HK-2 (cell line): ENCODE measurements at regions not wholly inside any gene's neighbourhood (a gene's known extent, or its start where the extent isn't known, plus 50 kb on each side); places are given as distances from the start of the nearest gene placed in this dataset.
A peak's percentile ranks its signal among the peaks of the same experiment; 100 is the strongest.
"Not testable (repeated sequence)": the region's sequence is repeated elsewhere in the genome, so short reads cannot be mapped to it uniquely, and the experiment has no call there.

Source experiments
- DNase-seq: peaks from one replicate; pipeline ENCODE4 v3.0.0-alpha.2; 2018; ENCODE audit not compliant: unreplicated experiment

DNA sequence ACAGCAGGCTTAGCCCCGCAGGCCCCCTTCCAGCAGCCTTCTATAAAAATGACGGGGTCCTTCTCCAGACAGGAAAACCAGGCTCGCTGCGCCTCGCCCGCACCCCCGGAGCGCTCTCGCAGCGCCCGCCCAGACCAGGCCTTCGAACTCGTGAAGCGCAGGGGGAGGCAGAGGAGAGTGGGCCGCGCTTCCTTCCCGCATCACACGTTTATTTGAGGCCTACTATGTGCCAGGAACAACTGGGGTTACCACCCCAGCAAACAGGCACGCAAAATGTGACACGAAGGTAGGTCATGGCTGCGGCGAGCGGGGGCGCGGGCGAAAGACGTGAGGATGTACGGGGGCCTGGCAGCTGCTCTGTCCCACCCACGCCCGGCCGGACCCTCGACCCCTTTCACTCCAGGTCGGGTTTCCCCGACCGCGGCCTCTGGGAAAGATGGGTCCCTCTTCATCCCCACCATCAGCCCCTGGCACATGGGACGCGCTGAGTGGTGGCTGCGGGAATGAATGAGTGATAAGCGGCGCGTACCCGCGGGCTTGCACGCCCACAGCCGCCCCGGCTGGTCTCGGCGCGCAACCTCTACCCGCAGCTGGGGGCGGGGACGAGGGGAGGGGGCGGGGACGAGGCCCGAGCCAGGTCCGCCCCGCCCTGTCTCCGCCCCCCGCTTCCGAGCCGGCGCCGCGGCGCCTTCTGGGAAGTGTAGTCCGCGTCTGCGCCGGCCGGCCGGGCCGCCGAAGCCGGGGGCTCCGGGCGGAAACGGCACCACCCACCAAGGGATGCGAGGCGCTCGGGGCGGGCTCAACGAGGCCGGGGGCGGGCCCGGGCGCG, 59.1 kb downstream of the ZNF467 start:
- DNase-seq: peak; percentile 91

GRCh38 chr7:149713731-149714068, 59.7 kb downstream of the ZNF467 start:
- no peak for DNase-seq

GRCh38 chr7:149713061-149713730, 60.2 kb downstream of the ZNF467 start:
- no peak for DNase-seq

DNA sequence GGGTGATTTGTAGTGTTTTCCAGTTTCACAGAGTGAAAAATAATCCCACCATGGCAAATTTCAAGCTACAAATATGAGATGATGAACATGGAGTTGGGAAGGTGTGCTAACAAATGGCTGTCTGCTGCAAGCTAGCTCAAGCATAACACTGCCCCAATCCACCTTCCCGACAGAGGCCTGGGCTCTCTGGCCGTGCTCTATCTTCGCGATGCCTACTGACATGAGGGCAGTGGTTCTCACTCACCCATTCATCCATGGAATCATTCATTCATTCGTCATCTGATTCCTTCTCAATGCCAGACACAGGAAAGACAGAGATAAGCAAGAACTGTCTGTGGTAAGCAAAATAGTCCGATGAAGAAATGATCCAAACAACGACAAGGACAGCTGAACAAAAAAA, 65.4 kb downstream of the ZNF467 start:
- no peak for DNase-seq

DNA sequence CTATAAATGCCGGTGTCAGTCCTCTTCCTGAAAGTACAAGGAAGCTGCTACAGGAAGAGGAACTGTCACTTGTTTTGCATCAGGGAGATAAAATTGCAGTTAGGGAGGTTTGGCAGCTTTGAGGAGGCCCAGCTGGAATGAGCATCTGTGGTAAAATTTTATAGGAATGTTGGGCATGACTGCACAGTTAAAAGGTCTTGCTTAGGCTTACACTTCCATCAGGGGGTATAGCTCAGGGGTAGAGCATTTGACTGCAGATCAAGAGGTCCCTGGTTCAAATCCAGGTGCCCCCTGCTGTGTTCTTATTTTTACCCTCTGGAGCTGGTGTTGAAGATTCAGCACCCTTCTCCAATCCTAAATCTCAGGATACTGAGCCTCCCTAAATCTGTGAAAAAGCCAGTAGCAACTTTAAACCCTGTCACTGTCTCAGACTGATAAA, 65.9 kb downstream of the ZNF467 start:
- DNase-seq: peak; percentile 41

DNA sequence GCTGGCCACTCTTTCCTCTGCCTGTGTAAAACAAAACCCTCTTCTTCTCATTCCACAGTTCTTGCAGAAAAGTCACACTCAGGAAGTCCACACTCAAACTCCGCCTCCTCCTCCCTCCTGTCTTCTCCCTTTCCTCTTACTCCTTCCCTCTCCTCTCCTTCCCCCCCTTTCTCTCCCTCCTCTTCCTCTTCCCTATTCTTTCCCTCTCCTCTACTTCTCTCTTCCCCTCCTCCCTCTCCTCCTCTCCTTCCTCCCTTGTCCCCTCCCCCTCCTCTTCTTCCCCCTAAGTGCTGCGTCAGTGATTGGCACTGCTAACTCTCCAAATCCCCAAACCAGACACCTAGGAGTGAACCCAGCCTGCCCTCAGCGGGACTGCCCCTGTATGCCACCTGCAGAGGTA, 67.0 kb downstream of the ZNF467 start:
- DNase-seq: no peak

DNA sequence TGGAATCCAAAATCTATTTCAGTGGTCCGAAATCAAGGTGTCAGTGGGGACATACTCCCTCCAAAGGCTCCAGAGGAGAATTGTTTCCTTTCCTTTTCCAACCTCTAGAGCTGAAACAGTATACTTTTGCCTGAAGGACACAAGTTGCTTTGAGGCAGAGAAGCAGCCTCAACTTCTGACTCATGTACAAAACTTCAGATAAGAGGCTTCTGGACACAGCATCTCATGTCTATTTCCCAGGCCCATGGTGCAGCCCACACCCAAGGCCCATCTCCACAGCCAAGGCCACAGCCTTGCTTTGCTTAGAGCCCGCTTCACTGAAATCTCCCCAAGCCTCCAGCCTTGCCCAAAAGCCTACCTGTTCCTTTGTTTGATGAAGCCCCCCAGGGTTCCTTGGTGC, 68.9 kb downstream of the ZNF467 start:
- no peak for DNase-seq

DNA sequence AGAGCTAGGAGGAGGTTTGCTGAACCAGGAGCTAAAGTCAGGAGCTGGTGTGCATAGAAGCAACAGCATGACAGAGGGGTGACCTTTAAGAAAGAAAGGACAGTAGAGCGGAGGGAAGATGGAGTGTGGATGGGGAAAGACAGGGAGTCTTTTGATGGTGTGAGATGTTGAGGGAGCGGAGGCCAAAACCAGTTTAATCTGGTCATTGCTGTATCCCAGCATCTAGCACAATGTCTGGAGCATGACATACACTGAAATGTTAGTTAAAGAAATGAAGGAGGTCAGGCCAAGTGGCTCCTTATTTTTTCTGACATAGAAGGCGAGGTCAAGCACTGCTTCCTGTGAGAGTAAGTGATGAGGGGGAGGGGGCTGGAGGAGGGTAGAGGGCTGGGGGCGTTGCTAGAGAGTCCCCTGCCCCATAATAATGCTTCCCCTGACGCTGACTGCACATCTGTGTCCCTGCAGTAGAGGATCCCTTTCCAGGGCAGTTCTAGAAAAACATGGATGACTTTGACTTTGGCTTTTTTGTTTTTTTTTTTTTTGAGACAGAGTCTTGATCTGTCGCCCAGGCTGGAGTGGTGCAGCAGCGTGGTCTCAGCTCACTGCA, 70.2 kb downstream of the ZNF467 start:
- no peak for DNase-seq

- DNase-seq: no peak
These were observed 71.7 kb downstream of the ZNF467 start for GRCh38 chr7:149701495-149702240.

GRCh38 chr7:149697767-149698166, 75.6 kb downstream of the ZNF467 start:
- not testable (repeated sequence) for DNase-seq

DNA sequence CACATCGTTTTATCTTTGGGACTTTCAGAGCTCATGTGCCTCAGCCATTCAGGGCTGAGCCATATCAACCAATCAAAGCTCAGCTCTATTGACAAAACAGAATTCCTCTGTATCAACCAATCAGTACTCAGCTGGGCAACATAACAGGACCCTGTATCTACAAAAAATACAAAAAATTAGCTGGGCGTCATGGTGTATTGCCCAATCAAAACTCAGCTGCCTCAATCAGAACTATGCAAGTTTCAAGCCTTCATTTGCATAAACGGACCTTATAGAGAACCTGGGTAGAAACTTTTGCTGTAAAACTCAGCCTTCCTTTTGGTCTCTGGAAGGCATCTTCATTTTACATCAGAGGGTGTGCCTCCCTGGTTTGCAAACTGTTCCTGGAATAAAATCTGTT, 77.1 kb downstream of the ZNF467 start:
- no peak for DNase-seq

GRCh38 chr7:149692557-149692982, 80.8 kb downstream of the ZNF467 start:
- no peak for DNase-seq

GRCh38 chr7:149692056-149692455, 81.3 kb downstream of the ZNF467 start:
- DNase-seq: no peak

DNA sequence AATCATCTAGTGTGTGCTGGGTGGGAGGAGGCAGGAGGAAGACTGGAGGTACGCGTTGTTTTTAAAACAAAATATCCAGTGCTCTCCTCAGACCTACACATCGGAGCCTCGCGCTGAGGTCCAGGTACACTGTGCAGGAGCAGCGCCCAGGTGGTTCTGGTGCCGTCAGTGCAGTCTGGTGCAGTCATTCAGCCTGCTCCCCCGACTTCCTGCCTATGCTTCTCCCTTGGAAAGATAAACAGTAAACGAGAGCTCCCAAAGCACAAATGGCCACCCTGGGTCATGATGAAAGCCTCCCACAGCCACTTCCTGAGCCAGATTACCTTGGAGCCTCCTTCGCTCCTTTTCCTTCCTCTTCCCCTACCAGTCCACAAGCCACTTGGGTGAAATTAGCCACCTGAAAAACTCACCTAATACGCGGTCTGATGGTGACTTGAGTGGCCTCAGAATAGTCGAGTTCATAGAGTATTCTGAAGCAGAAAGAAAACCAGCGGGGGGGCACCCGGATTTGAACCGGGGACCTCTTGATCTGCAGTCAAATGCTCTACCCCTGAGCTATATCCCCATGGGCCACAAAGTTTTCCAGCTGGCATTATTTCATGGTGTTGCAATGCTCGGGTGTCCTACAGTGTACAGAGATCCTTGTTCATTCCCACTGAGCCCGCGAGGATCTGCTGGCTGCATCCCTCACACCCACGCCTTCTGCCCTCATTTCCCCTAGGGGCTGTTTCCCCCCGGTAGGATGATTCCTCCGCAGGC, 82.5 kb downstream of the ZNF467 start:
- DNase-seq: peak; percentile 70

- DNase-seq: no peak
These were observed 84.1 kb downstream of the ZNF467 start for GRCh38 chr7:149689291-149689721.

GRCh38 chr7:149688836-149689235, 84.6 kb downstream of the ZNF467 start:
- DNase-seq: no peak

DNA sequence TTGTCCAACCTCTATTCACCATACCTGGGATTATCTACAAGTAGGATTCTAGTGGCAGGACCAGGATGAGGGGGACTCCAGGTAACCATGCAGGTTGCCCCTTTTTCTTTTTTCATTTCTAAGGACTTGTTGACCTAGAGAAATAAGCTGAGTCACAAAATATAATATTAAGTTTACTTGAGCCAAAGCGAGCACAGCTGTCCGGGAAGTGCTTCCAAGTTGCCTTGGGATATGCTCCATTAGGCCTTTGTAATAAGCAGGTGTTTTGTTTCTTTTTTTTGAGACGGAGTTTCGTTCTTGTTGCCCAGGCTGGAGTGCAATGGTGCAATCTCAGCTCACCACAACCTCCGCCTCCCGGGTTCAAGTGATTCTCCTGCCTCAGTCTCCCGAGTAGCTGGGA, 85.6 kb downstream of the ZNF467 start:
- DNase-seq: not testable (repeated sequence)

DNA sequence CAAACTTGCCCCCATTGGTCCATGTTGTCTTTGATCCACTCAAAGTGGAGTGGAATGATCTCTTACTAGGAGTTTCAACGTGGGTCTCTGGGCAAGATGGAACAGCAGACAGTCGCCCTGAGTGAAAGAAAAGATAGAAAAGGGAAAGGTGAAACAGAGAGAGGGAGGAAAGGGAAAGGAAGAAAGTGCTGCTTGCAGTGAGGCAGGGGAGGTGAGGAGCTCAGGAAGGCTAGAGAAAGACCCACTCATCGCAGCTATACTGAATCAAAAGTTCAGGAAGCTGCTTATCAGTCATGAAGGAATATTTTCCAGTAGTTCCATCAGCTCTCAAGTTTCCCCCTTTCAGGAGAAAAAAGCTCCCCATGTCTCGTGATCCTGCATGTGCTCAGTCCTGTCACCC, 86.9 kb downstream of the ZNF467 start:
- no peak for DNase-seq

- DNase-seq: no peak
These were observed 87.4 kb downstream of the ZNF467 start for GRCh38 chr7:149686011-149686410.

GRCh38 chr7:149685455-149685854, 87.9 kb downstream of the ZNF467 start:
- no peak for DNase-seq

DNA sequence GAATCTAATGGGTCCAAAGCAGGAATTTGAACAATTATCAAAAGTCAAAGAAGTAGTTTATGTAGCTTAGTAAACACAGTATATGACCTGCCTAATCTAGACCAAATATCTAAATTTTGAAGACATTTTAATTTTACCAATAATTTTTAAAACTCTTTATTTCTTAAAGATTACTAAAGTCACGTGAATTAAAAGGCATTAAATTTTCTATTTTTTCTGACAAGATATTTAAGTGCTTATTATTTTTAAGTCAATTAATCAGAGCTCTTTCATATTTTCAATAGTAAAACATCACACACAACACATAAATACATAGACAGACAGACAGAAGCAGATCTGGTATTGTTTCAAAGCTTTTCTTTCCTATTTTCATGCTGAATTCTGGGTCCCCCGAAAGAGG, 89.5 kb downstream of the ZNF467 start:
- no peak for DNase-seq
